H1 (cell line): ENCODE measurements at regions not wholly inside any gene's neighbourhood (a gene's known extent, or its start where the extent isn't known, plus 50 kb on each side); places are given as distances from the start of the nearest gene placed in this dataset.

ENCODE experiments used
- CTCF ChIA-PET: fragments of 300-600 bp; sonication (Branson Sonifier 250); formaldehyde crosslinking; loops from one replicate; lab custom pipeline; 2021; ENCODE audit not compliant: partially characterized antibody; lab: Charles Lee
- POLR2A ChIA-PET: fragments of 300-600 bp; sonication (Branson Sonifier 250); formaldehyde crosslinking; loops from one replicate; lab custom pipeline; 2021; ENCODE audit warnings: inconsistent platforms; ENCODE audit not compliant: partially characterized antibody; lab: Charles Lee
- DNase-seq, 2 experiments: peaks; one replicate each; pipeline versions ENCODE4 v3.0.0 to v3.0.0-alpha.2; 2010 to 2022; ENCODE audit warnings: low spot score in 2 of 2, low read depth in 1 of 2, mixed read lengths in 1 of 2
- FAIRE-seq: peaks from 2 replicates; lab custom pipeline; 2011; peaks lifted over from hg19 to GRCh38; lab: Jason Lieb, UNC
- H2AFZ ChIP-seq: 2 replicates; pipeline ENCODE4 v1.8.1; 2012; ENCODE audit warnings: low read length, inconsistent platforms
- H2AK5ac ChIP-seq: 2 replicates; pipeline ENCODE4 v1.6.1; 2013; ENCODE audit warnings: low read depth, low read length
- H2BK120ac ChIP-seq: replicated peaks from 2 replicates; pipeline ENCODE3; 2013; ENCODE audit warnings: low read depth, low read length, inconsistent platforms
- H2BK12ac ChIP-seq: 2 replicates; pipeline ENCODE4 v1.6.1; 2013; ENCODE audit warnings: low read depth, low read length
- H2BK15ac ChIP-seq: 2 replicates; pipeline ENCODE4 v1.6.1; 2013; ENCODE audit warnings: low read length
- H2BK20ac ChIP-seq: 2 replicates; pipeline ENCODE4 v1.6.1; 2013; ENCODE audit warnings: low read length
- H2BK5ac ChIP-seq: 2 replicates; pipeline ENCODE4 v1.6.1; 2013; ENCODE audit warnings: low read depth, low read length
- H3K14ac ChIP-seq: 2 replicates; pipeline ENCODE4 v1.6.1; 2013; ENCODE audit warnings: inconsistent platforms; ENCODE audit not compliant: insufficient read length
- H3K18ac ChIP-seq: 2 replicates; pipeline ENCODE4 v1.6.1; 2013; ENCODE audit warnings: low read length; ENCODE audit errors: extremely low read depth
- H3K23ac ChIP-seq: 2 replicates; pipeline ENCODE4 v1.6.1; 2013; ENCODE audit warnings: inconsistent platforms; ENCODE audit not compliant: insufficient read length
- H3K23me2 ChIP-seq: 2 replicates; pipeline ENCODE4 v1.6.1; 2013; ENCODE audit warnings: low read depth, low read length
- H3K27ac ChIP-seq: 2 replicates; pipeline ENCODE4 v1.6.1; 2011; ENCODE audit warnings: low read depth, low read length, inconsistent platforms
- H3K27me3 ChIP-seq, 4 experiments: replicated peaks in 1 of 4; 1 replicate in 1 of 4; 2 replicates in 3 of 4; pipeline versions ENCODE4 v1.6.1 to v1.8.1; 2011 to 2013; ENCODE audit warnings: low read length in 3 of 4, mild to moderate bottlenecking in 3 of 4, inconsistent platforms in 2 of 4, mixed read lengths in 2 of 4, moderate library complexity in 1 of 4; ENCODE audit not compliant: control insufficient read depth in 3 of 4, insufficient read depth in 3 of 4; ENCODE audit errors: extremely low read depth in 1 of 4
- H3K36me3 ChIP-seq, 4 experiments: 2 replicates each; pipeline versions ENCODE4 v1.6.1 to v1.8.1; 2011 to 2013; ENCODE audit warnings: mild to moderate bottlenecking in 4 of 4, low read length in 3 of 4, moderate library complexity in 2 of 4, control low read depth in 1 of 4, inconsistent platforms in 1 of 4; ENCODE audit not compliant: insufficient read depth in 4 of 4, control insufficient read depth in 2 of 4
- H3K4ac ChIP-seq: replicated peaks from 2 replicates; pipeline ENCODE3; 2013; ENCODE audit warnings: low read length, low read depth, mixed read lengths, inconsistent platforms; ENCODE audit not compliant: insufficient read length
- H3K4me1 ChIP-seq, 4 experiments: replicated peaks in 1 of 4; 1 replicate in 1 of 4; 2 replicates in 3 of 4; pipeline versions ENCODE4 v1.6.1 to v1.8.1; 2011 to 2013; ENCODE audit warnings: low read length in 3 of 4, inconsistent platforms in 2 of 4, mixed read lengths in 1 of 4; ENCODE audit not compliant: insufficient read depth in 4 of 4, control insufficient read depth in 3 of 4
- H3K4me2 ChIP-seq, 2 experiments: 2 replicates each; pipeline versions ENCODE4 v1.6.1 to v1.8.1; 2011 to 2013; ENCODE audit warnings: low read depth in 2 of 2, low read length in 2 of 2, control low read depth in 1 of 2, inconsistent platforms in 1 of 2, mild to moderate bottlenecking in 1 of 2; ENCODE audit not compliant: insufficient read depth in 1 of 2
- H3K4me3 ChIP-seq, 4 experiments: fragments of 200-600, 300-600 bp in 1 of 4; sonication (generic), shearing (Covaris generic), sonication (Bioruptor Twin) in 1 of 4; 2 replicates each; pipeline versions ENCODE4 v1.5.1 to v1.8.1; 2011 to 2016; ENCODE audit warnings: low read length in 4 of 4, low read depth in 3 of 4, control low read depth in 2 of 4, inconsistent platforms in 2 of 4, mild to moderate bottlenecking in 2 of 4, mixed read lengths in 1 of 4, moderate library complexity in 1 of 4; ENCODE audit not compliant: insufficient read depth in 2 of 4; ENCODE audit errors: extremely low read depth in 1 of 4
- H3K56ac ChIP-seq: replicated peaks from 2 replicates; pipeline ENCODE3; 2013; ENCODE audit warnings: low read depth, mild to moderate bottlenecking, mixed read lengths, low read length, inconsistent platforms; ENCODE audit not compliant: insufficient read length
- H3K79me1 ChIP-seq: 2 replicates; pipeline ENCODE4 v1.6.1; 2013; ENCODE audit warnings: low read depth, low read length, control low read depth
- H3K79me2 ChIP-seq, 2 experiments: 2 replicates each; pipeline versions ENCODE4 v1.6.1 to v1.8.1; 2012 to 2013; ENCODE audit warnings: low read length in 2 of 2, mild to moderate bottlenecking in 2 of 2, inconsistent platforms in 1 of 2; ENCODE audit not compliant: insufficient read depth in 2 of 2, control insufficient read depth in 1 of 2
- H3K9ac ChIP-seq, 4 experiments: replicated peaks in 1 of 4; 1 replicate in 1 of 4; 2 replicates in 3 of 4; pipeline versions ENCODE4 v1.6.1 to v1.8.1; 2011 to 2013; ENCODE audit warnings: low read depth in 3 of 4, low read length in 3 of 4, control low read depth in 2 of 4, mild to moderate bottlenecking in 2 of 4, moderate library complexity in 2 of 4, inconsistent platforms in 1 of 4; ENCODE audit errors: extremely low read depth in 1 of 4
- H3K9me3 ChIP-seq, 2 experiments: 2 replicates each; pipeline versions ENCODE4 v1.6.1 to v1.8.1; 2012 to 2013; ENCODE audit warnings: mild to moderate bottlenecking in 2 of 2, moderate library complexity in 2 of 2, control low read depth in 1 of 2, inconsistent platforms in 1 of 2, low read depth in 1 of 2, low read length in 1 of 2, mixed read lengths in 1 of 2; ENCODE audit not compliant: insufficient read depth in 2 of 2
- H4K20me1 ChIP-seq, 2 experiments: replicated peaks in 1 of 2; 2 replicates each; pipeline versions ENCODE3 to v1.8.1; 2011 to 2013; ENCODE audit warnings: inconsistent platforms in 2 of 2, low read length in 2 of 2, mild to moderate bottlenecking in 1 of 2; ENCODE audit not compliant: insufficient read depth in 2 of 2, control insufficient read depth in 1 of 2
- H4K5ac ChIP-seq: 2 replicates; pipeline ENCODE4 v1.6.1; 2013; ENCODE audit warnings: low read length, low read depth, mixed read lengths, inconsistent platforms; ENCODE audit not compliant: insufficient read length
- H4K8ac ChIP-seq: 2 replicates; pipeline ENCODE4 v1.8.0; 2013; ENCODE audit warnings: mild to moderate bottlenecking, moderate library complexity, low read length, inconsistent platforms; ENCODE audit not compliant: insufficient read depth; ENCODE audit errors: extremely low read depth
- H4K91ac ChIP-seq: replicated peaks from 2 replicates; pipeline ENCODE3; 2013; ENCODE audit warnings: low read length, mixed read lengths, inconsistent platforms; ENCODE audit not compliant: insufficient read length
- BRCA1 ChIP-seq: IDR thresholded peaks from 2 replicates; pipeline ENCODE4 v1.6.1; 2012; ENCODE audit warnings: low read depth, low read length, improper control_type of control experiment
- CBX8 ChIP-seq: fragments of 300-800, 300-1000 bp; sonication (generic); IDR thresholded peaks from 2 replicates; pipeline ENCODE4 v1.7.1; 2016; ENCODE audit warnings: low read depth, low read length, borderline replicate concordance
- CHD1 ChIP-seq: IDR thresholded peaks from 2 replicates; pipeline ENCODE4 v1.6.1; 2012; ENCODE audit warnings: low read depth, low read length, improper control_type of control experiment
- HDAC6 ChIP-seq: IDR thresholded peaks from one replicate; pipeline ENCODE4 v1.7.1; 2012; ENCODE audit warnings: low read depth, mild to moderate bottlenecking, inconsistent platforms, low read length, moderate library complexity
- KDM4A ChIP-seq: IDR thresholded peaks from one replicate; pipeline ENCODE4 v1.7.1; 2012; ENCODE audit warnings: low read depth, mild to moderate bottlenecking, moderate library complexity, low read length, inconsistent platforms; ENCODE audit not compliant: severe bottlenecking
- MAFK ChIP-seq: IDR thresholded peaks from 2 replicates; pipeline ENCODE4 v1.6.1; 2012; ENCODE audit warnings: low read depth, mild to moderate bottlenecking, improper control_type of control experiment, low read length
- RFX5 ChIP-seq: IDR thresholded peaks from 2 replicates; pipeline ENCODE4 v1.6.1; 2011; ENCODE audit warnings: low read depth, low read length, improper control_type of control experiment, borderline replicate concordance
- SAP30 ChIP-seq: fragments of 300-600 bp; sonication (generic); IDR thresholded peaks from 2 replicates; pipeline ENCODE4 v1.7.1; 2012; ENCODE audit warnings: low read length, moderate library complexity, mild to moderate bottlenecking, inconsistent platforms; ENCODE audit not compliant: insufficient read depth, insufficient replicate concordance
- SP2 ChIP-seq: IDR thresholded peaks from 2 replicates; pipeline ENCODE4 v1.6.1; 2012; ENCODE audit warnings: mild to moderate bottlenecking, low read length, inconsistent platforms
- SP4 ChIP-seq: IDR thresholded peaks from 2 replicates; pipeline ENCODE4 v1.6.1; 2012; ENCODE audit warnings: low read length, inconsistent platforms
- TAF1 ChIP-seq: IDR thresholded peaks from 2 replicates; pipeline ENCODE4 v1.6.1; 2011; ENCODE audit warnings: mild to moderate bottlenecking, low read depth, low read length
- TBP ChIP-seq: IDR thresholded peaks from 2 replicates; pipeline ENCODE4 v1.6.1; 2011; ENCODE audit warnings: low read depth, low read length, improper control_type of control experiment
- ZNF274 ChIP-seq: IDR thresholded peaks from 2 replicates; pipeline ENCODE4 v1.7.0; 2012; ENCODE audit warnings: low read length, borderline replicate concordance; ENCODE audit errors: extremely low read depth
- WGBS, 2 experiments: shearing (Covaris generic) in 1 of 2; methylation state at CpG; one replicate each; pipeline versions ENCODE4 v1.1.6 to v1.1.7; 2013 to 2015; ENCODE audit warnings: low lambda C conversion rate in 2 of 2, mixed read lengths in 2 of 2, inconsistent platforms in 1 of 2, low coverage in 1 of 2, missing lambda C conversion rate in 1 of 2; ENCODE audit not compliant: insufficient replicate concordance in 2 of 2, insufficient coverage in 1 of 2, insufficient read length in 1 of 2; ENCODE audit errors: extremely low coverage in 1 of 2, missing lambda C conversion rate in 1 of 2; 5-methylcytosine and 5-hydroxymethylcytosine counted together

DNA sequence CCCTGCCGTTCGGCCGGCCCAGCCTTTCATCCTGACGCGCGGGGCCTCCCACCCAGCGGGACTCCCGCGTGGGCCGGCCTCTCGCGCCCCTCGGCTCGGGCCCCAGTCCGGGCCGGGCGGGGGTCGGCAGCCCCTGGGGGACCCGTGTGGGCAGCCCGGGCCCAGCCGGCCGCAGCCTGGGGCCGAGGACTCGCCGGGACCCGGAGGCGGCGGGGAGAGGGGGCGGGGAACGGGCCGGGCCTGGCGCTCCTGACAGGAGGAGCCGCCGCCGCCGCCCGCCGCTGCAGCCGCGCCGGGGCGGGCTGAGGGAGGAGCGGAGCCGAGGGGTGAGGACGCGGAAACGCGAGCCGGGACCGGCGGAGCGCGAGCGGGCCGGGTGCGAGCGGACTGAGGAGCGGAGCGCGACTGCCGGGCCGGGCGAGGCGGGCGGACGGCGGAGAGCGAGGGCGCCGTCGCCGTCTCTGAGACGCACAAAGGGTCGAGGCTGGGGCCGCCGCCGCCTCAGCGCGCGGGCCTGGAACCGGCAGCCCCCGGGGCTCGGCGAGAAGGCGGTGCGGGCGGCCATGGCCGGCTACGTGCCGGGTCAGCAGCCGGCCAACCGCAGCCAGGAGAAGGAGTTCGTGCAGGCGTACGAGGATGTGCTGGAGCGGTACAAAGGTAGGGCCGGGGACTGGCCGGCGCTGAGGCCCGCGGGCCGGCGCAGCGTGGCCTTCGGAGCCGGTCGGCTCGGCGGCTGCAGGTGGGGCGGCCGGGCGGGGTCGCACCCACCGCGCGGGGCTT lies 79.1 kb downstream of the NDUFS5 start:
- Histone ChIP-seq H2AK5ac (no peak overlapping the region), H3K4me3 (peak overlapping the region; percentile 84 to 94 (median 92)), H2BK15ac (no peak overlapping the region), H4K5ac (peak overlapping the region; percentile 50), H3K27me3 (no peaks in the 10 kb centered on the region), H3K56ac (peak overlapping the region; percentile 77), H2AFZ (no peak overlapping the region), H4K20me1 (no peaks in the 10 kb centered on the region), H2BK5ac (peak overlapping the region; percentile 53; the same call in 1 of the 2 replicates), H2BK12ac (no peak overlapping the region; the same call in 1 of the 2 replicates), H3K4me1 (peaks cover 23 to 37% (median 25%) of the 10 kb centered on the region in 4 experiments), H3K18ac (peak overlapping the region; percentile 88; the same call in 1 of the 2 replicates), H2BK20ac (no peak overlapping the region), H3K9ac (peak overlapping the region; percentile 88 to 98 (median 92)), H4K91ac (peak overlapping the region; percentile 94), H3K4me2 (peak overlapping the region; percentile 79 to 97), H3K36me3 (no peaks in the 10 kb centered on the region), H3K4ac (no peak overlapping the region), H3K27ac (peak overlapping the region; percentile 86), H4K8ac (peak overlapping the region; percentile 93; the same call in 1 of the 2 replicates), H2BK120ac (no peak overlapping the region), H3K79me2 (peaks cover 16 to 64% of the 10 kb centered on the region in 2 experiments), H3K23me2 (peaks cover 16% of the 10 kb centered on the region), H3K9me3 (no peaks in the 10 kb centered on the region), H3K79me1 (no peaks in the 10 kb centered on the region), H3K14ac (no peak overlapping the region), H3K23ac (no peak overlapping the region)
- DNase-seq (peak in 1 of 2 experiments; percentile 67), FAIRE-seq (no peak)
- WGBS, 2 experiments, result 1% methylated on average over 75 of the region's 116 CpGs; no CpG with 5 or more reads in 1 of the 2 experiments
- ChIA-PET CTCF (interaction anchor here (1.1 to 8.3 kb wide), 11 partner anchors 11 to 153 kb away, joined by 3 to 139 read pairs (median 10); no protein-coding TSS in a partner anchor), POLR2A (interaction anchor here (0.7 to 11.0 kb wide), 27 partner anchors 10 to 164 kb away, joined by 3 to 71 read pairs (median 7); partner anchors contain the start of gene MACF1)
- TF ChIP-seq CBX8 (no peak), SP4 (no peak), SAP30 (no peak), TAF1 (peak; percentile 71; the same call in 1 of the 2 replicates), ZNF274 (no peak), KDM4A (peak; percentile 28), HDAC6 (no peak), TBP (0 out of 2 replicates have a peak, but pooled peaks have one; percentile 18), RFX5 (no peak), BRCA1 (no peak), SP2 (no peak), CHD1 (no peak), MAFK (no peak)
